Large intestine (tissue), 3 donors: ENCODE measurements at regions not wholly inside any gene's neighbourhood (a gene's known extent, or its start where the extent isn't known, plus 50 kb on each side); places are given as distances from the start of the nearest gene placed in this dataset.

Source experiments
- DNase-seq, 2 donors: peaks; one replicate each; pipeline versions ENCODE4 v3.0.0 to v3.0.0-alpha.2; 2013
- H3K27ac ChIP-seq: one replicate; pipeline ENCODE4 v1.5.1; 2013; ENCODE audit warnings: low read length
- H3K27me3 ChIP-seq: 2 replicates; pipeline ENCODE4 v1.6.1; 2013; ENCODE audit warnings: low read length; ENCODE audit not compliant: control insufficient read depth, insufficient read depth
- H3K36me3 ChIP-seq: 2 replicates; pipeline ENCODE4 v1.6.1; 2013; ENCODE audit warnings: low read length; ENCODE audit not compliant: control insufficient read depth, insufficient read depth
- H3K4me1 ChIP-seq: one replicate; pipeline ENCODE4 v1.6.1; 2013; ENCODE audit warnings: low read length; ENCODE audit not compliant: control insufficient read depth, insufficient read depth
- H3K4me3 ChIP-seq: one replicate; pipeline ENCODE4 v1.5.1; 2013; ENCODE audit warnings: low read length
- H3K9me3 ChIP-seq: one replicate; pipeline ENCODE4 v1.6.1; 2013; ENCODE audit warnings: mild to moderate bottlenecking, low read depth, low read length, moderate library complexity; ENCODE audit not compliant: control insufficient read depth
- WGBS: methylation state at CpG from one replicate; pipeline ENCODE4 v1.1.5; 2013; ENCODE audit warnings: low lambda C conversion rate; ENCODE audit not compliant: insufficient coverage; 5-methylcytosine and 5-hydroxymethylcytosine counted together

DNA sequence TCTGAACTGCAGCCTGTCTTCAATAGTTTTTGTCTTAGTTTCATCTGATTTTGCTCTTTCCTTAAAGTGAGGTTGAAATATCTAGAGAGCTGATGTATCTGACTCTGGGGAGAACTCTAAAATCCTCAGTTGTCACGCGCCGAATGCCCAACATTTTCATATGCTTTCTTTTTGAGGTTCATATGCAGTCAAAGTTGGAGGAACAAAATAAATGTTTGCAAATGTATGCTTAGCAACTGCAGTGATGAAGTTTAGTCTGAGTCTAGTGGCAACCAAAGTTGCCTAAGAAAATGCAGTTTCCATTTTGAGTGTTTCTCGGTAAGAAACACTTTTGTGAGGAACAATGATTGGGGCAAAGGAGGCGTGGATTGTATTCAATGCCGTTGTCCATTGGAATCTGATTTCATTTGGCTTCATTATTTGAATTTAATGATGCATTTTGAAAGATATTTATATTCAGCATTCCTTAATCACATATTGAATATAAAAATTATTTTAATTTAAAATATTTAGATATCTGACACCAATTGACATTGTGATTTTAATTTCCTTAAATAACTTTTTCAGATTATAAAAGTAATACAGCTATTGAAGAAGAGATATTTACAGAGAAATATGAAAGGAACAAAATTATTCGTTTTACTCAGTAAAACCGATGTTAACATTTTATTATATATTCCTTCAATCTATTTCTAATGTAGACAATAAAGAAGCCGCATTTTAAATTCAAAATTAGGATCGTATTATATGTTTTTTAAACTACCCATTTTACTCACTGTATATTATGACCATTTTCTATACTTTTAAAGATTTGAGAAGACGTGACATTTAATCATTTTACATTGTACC, 122.0 kb downstream of the PLEKHG1 start:
- DNase-seq = no peak
- Histone ChIP-seq H3K4me1 (peaks cover 2% of the 10 kb centered on the region), H3K36me3 (no peaks in the 10 kb centered on the region), H3K27ac (no peak overlapping the region), H3K4me3 (no peak overlapping the region), H3K27me3 (no peaks in the 10 kb centered on the region), H3K9me3 (no peaks in the 10 kb centered on the region)
- 88% methylated on average over 5 of the region's 11 CpGs for WGBS

DNA sequence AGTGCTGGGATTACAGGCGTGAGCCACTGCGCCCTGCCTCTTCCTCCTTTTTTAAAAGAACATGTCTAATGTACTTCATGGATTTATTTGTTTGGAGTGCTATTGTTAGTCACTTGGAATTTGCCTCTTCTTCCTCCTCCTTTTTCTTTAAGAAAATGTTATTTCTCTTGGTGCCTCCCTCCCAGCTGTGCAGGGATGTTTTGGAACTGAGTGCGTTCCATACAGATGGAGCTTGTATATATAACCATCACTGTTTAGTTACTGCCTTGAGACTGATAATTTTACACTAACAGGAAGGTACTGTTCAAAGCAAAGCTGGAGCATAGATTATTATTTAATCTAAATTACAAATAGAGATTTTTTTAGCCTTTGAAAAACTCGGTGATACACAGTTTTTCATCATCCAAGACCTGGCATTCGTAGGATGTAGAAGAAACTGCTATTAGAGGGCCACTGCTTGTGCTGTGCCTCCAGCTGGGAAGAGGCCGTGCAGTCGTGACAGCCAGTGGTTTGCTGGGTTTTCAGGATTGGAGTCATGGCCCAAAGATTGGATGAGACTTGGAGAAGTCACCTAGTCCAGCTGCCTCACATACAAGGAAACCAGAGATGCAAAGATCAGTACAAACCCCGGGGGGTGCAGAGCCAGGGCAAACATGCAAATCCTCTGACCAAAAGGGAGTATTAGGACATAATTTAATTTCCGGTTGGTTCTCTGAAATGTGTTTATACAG, 123.1 kb downstream of the PLEKHG1 start:
- Histone ChIP-seq H3K27ac (no peak overlapping the region), H3K9me3 (no peaks in the 10 kb centered on the region), H3K36me3 (no peaks in the 10 kb centered on the region), H3K4me3 (no peak overlapping the region), H3K27me3 (no peaks in the 10 kb centered on the region), H3K4me1 (peaks cover 2% of the 10 kb centered on the region)
- 100% methylated on average over 2 of the region's 9 CpGs for WGBS
- DNase-seq = no peak

DNA sequence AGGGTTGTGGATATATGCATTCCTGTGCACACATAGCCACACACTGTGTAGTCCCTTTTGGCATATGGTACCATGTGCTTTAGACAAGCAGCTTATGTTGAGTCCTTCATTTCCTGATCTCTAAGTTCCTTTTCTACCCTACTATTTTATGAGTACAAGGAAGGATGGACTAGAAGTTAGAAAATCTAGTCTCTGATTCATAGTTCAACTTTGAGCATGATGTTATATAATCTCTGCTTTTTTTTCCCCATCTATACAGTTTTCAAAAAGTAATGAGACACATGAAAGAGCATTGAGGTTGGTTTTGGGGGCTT, 123.6 kb downstream of the PLEKHG1 start:
- Histone ChIP-seq H3K4me1 (peaks cover 2% of the 10 kb centered on the region), H3K27me3 (no peaks in the 10 kb centered on the region), H3K4me3 (no peak overlapping the region), H3K36me3 (no peaks in the 10 kb centered on the region), H3K9me3 (no peaks in the 10 kb centered on the region), H3K27ac (no peak overlapping the region)
- no peak for DNase-seq

DNA sequence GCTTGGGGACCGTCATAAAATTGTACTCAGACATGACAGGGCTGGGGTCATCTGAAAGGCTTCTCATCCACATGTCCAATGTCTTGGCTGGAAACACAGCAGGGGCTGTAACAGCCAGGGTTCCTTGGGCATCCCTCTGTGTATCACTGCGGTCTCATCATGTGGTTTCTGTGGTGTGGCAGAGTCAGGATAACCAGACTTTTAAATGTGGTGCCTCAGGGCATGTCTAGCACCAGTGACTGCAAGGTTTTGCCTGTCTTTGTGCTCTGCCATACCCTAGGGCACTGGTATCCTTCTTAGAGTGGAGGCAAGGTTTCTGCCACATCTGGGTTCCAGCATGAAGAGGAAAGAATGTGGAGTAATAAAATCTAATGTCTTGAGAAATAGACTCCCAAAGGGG, 124.2 kb downstream of the PLEKHG1 start:
- Histone ChIP-seq H3K4me1 (peaks cover 2% of the 10 kb centered on the region), H3K9me3 (no peaks in the 10 kb centered on the region), H3K4me3 (no peak overlapping the region), H3K27me3 (no peaks in the 10 kb centered on the region), H3K36me3 (no peaks in the 10 kb centered on the region), H3K27ac (no peak overlapping the region)
- WGBS = no CpG with 5 or more reads among the region's 2 CpGs
- no peak for DNase-seq

DNA sequence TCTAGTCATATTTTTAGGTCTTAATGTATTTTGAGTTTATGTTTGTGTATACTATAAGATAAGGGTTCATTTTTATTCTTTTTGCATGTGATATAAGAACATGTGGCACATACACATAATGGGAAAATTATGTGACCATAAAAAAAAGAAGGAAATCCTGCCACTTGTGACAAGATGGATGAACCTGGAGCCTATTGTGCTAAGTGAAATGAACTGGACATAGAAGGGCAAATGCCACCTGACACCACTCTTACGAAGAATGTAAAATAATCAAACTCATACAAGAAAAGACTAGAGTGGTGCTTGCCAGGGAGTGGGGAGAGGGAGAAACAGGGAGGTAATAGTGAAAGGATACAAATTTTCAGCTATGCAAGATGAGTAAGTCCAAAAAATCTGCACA, 126.1 kb downstream of the PLEKHG1 start:
- H3K9me3 ChIP-seq = no peaks in the 10 kb centered on the region
- no peak overlapping the region for H3K4me3 ChIP-seq
- no peak overlapping the region for H3K27ac ChIP-seq
- 100% methylated on average over 1 of the region's 1 CpG for WGBS
- H3K4me1 ChIP-seq = peaks cover 2% of the 10 kb centered on the region
- no peaks in the 10 kb centered on the region for H3K36me3 ChIP-seq
- H3K27me3 ChIP-seq = no peaks in the 10 kb centered on the region
- DNase-seq = no peak

DNA sequence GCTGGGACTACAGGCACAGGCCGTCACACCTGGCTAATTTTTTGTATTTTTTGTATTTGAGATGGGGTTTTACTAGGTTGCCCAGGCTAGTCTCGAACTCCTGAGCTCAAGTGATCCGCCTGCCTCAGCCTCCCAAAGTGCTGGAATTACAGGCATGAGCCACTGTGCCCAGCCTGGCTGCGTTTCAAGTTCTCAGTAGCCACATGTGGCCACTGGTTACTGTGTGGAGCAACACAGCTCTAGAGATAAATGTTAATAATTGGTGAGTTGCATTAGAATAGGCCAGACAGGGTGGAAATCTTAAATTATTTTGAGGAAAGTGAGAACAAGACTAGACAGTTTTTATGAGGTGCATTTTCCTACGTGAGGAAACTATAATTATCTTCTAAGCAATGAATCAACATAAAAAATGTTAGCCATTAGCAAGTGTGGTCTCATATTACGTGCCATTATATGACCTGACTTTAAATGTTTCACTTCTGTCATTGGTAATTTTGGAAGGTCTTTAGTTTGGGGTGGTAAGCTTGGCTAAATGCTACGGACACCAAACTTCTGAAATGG, 129.6 kb downstream of the PLEKHG1 start:
- no peaks in the 10 kb centered on the region for H3K27me3 ChIP-seq
- no CpG with 5 or more reads among the region's 7 CpGs for WGBS
- H3K4me1 ChIP-seq = no peaks in the 10 kb centered on the region
- H3K4me3 ChIP-seq = no peak overlapping the region
- no peaks in the 10 kb centered on the region for H3K9me3 ChIP-seq
- H3K27ac ChIP-seq = no peak overlapping the region
- no peak for DNase-seq
- H3K36me3 ChIP-seq = peaks cover 6% of the 10 kb centered on the region

DNA sequence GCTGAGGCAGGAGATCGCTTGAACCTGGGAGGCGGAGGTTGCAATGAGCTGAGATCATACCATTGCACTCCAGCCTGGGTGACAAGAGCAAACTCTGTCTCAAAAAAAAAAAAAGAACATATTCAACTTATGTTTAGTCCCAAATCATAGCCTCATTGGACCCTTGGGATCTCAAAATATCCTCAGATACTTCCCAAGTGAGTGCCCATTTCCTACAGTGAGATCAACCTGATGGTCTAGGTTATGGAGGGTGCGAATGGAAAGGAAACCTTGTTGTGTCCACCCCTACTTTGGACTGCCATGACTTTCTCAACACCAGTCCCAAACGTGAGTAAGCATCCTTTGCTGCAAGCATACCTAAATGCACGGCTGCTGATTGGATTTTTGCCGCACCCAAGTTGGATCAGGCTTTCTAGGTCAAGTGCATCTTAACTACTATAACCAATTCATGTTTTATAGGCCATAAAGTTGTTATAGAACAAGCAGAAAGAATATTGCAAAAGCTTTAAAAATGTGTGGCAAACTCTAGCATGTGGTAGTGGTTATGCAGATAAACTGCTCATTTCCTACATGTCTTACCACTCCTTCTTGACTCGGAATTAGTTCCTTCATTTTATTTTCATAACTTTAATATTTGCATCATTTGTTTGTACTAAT, 131.2 kb downstream of the PLEKHG1 start:
- no peaks in the 10 kb centered on the region for H3K9me3 ChIP-seq
- no peaks in the 10 kb centered on the region for H3K27me3 ChIP-seq
- no peak for DNase-seq
- H3K27ac ChIP-seq = no peak overlapping the region
- 100% methylated on average over 2 of the region's 7 CpGs for WGBS
- H3K4me3 ChIP-seq = no peak overlapping the region
- no peaks in the 10 kb centered on the region for H3K4me1 ChIP-seq
- peaks cover 6% of the 10 kb centered on the region for H3K36me3 ChIP-seq

DNA sequence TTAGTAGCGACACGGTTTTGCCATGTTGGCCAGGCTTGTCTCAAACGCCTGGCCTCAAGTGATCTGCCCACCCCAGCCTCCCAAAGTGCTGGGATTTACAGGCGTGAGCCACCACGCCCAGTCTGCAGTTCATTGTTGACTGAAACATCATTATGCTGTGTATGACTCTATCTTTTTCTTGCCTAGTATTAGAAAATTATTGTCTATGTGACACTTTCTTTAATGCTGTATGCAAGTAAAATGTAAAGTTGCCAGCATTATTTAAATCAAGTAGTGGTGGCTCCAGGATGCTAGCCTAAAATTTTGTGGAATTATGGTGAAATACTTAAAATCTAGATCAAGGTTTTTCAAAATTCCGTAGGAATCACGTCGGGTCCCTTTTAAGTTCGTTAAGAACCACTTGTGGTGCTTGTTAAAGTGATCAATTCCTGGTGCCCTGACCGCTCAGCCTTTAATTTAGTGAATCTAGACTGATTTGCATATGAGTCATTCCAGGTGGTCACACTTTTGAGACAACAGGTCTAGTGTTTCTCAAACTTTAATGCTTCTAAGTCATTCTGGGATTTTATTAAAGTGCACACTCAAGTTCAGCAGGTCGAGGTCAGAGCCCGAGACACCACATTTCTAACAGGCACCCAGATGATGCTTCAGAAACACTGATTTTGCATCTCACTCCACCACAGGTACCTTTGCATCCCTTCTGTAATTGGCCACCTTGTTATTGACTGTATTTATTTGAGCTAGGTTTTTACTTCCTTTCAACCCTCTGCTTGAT, 132.6 kb upstream of the MTHFD1L start:
- no peaks in the 10 kb centered on the region for H3K4me1 ChIP-seq
- peaks cover 6% of the 10 kb centered on the region for H3K36me3 ChIP-seq
- H3K4me3 ChIP-seq = no peak overlapping the region
- 80% methylated on average over 1 of the region's 12 CpGs for WGBS
- no peaks in the 10 kb centered on the region for H3K9me3 ChIP-seq
- H3K27me3 ChIP-seq = no peaks in the 10 kb centered on the region
- DNase-seq = no peak
- no peak overlapping the region for H3K27ac ChIP-seq

DNA sequence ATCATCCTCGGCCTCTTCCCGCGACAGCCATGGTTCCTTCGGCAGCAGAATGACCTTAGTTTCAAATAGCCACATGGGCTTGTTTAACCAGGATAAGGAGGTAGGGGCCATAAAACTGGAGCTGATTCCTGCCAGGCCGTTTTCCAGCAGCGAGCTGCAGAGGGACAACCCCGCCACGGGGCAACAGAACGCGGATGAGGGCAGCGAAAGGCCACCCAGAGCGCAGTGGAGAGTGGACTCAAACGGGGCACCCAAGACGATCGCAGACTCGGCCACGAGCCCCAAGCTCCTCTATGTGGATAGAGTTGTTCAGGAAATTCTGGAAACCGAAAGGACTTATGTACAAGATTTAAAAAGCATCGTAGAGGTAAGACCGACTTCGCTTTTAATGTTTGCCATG, 131.8 kb upstream of the MTHFD1L start:
- H3K4me3 ChIP-seq = no peak overlapping the region
- H3K27ac ChIP-seq = no peak overlapping the region
- peaks cover 6% of the 10 kb centered on the region for H3K36me3 ChIP-seq
- no peak for DNase-seq
- no peaks in the 10 kb centered on the region for H3K9me3 ChIP-seq
- no peaks in the 10 kb centered on the region for H3K4me1 ChIP-seq
- no peaks in the 10 kb centered on the region for H3K27me3 ChIP-seq
- 100% methylated on average over 2 of the region's 21 CpGs for WGBS

DNA sequence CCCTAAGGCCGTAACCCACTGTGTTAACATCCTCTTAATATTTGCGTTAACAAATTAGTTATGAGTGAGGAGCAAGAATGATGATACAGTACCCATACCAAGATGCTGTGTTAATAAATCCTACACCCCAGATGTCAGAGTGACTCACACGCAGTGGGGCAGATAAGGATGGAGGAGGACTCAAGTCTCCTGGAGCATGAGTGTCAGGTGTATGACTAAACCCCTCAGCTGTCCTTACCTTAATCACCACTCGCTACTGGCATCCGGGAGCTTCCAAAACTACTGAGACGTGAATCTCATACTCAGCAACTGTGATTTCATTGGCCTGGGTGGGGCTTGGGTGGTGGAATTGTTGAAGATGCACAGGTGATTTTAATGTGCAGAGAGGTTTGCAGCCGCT, 131.3 kb upstream of the MTHFD1L start:
- no peaks in the 10 kb centered on the region for H3K4me1 ChIP-seq
- H3K27me3 ChIP-seq = no peaks in the 10 kb centered on the region
- WGBS = no CpG with 5 or more reads among the region's 7 CpGs
- no peak for DNase-seq
- no peak overlapping the region for H3K4me3 ChIP-seq
- H3K36me3 ChIP-seq = peaks cover 6% of the 10 kb centered on the region
- H3K27ac ChIP-seq = no peak overlapping the region
- no peaks in the 10 kb centered on the region for H3K9me3 ChIP-seq
